Activated CD4-positive, alpha-beta T cell treated with anti-CD3 and anti-CD28 coated beads for 36 hours (primary cell): ENCODE measurements at regions not wholly inside any gene's neighbourhood (a gene's known extent, or its start where the extent isn't known, plus 50 kb on each side); places are given as distances from the start of the nearest gene placed in this dataset.

ENCODE experiments used
- ATAC-seq: fragments of 200-7000 bp; cut with Tn5 transposase; one replicate; pipeline ENCODE4 v1.10.0; 2021; ENCODE audit warnings: mild to moderate bottlenecking, moderate library complexity
- CTCF ChIA-PET: fragments of 350-600 bp; sonication (Branson Sonifier 250); formaldehyde crosslinking; loops from one replicate; lab custom pipeline; 2021; ENCODE audit warnings: antibody characterized with exemption; lab: Charles Lee
- POLR2A ChIA-PET: fragments of 350-600 bp; sonication (Branson Sonifier 250); formaldehyde crosslinking; loops from one replicate; lab custom pipeline; 2021; ENCODE audit warnings: antibody characterized with exemption, inconsistent platforms; lab: Charles Lee
- DNase-seq: peaks from one replicate; pipeline ENCODE4 v3.0.0-alpha.2; 2020
- H3K27ac Mint-ChIP-seq: one replicate; pipeline ENCODE4 v1.8.0; 2021; ENCODE audit warnings: mixed read lengths
- H3K27me3 Mint-ChIP-seq: one replicate; pipeline ENCODE4 v1.8.0; 2021; ENCODE audit warnings: mixed read lengths
- H3K36me3 Mint-ChIP-seq: one replicate; pipeline ENCODE4 v1.8.0; 2021; ENCODE audit warnings: low read depth, mixed read lengths
- H3K4me1 Mint-ChIP-seq: one replicate; pipeline ENCODE4 v1.8.0; 2021; ENCODE audit warnings: mixed read lengths
- H3K4me3 Mint-ChIP-seq: one replicate; pipeline ENCODE4 v1.8.0; 2021; ENCODE audit warnings: mild to moderate bottlenecking, moderate library complexity, mixed read lengths
- H3K9me3 Mint-ChIP-seq: one replicate; pipeline ENCODE4 v1.8.0; 2021; ENCODE audit warnings: low read depth, mixed read lengths
- intact Hi-C, 2 experiments: fragments of 100-400 bp; cut with DNase I in 1 of 2; cut with micrococcal nuclease in 1 of 2; formaldehyde crosslinking; loops; one replicate each; pipeline versions ENCODE4 v1.14.2 to v1.15.1; 2022 to 2024; cut with DNase I, micrococcal nuclease

DNA sequence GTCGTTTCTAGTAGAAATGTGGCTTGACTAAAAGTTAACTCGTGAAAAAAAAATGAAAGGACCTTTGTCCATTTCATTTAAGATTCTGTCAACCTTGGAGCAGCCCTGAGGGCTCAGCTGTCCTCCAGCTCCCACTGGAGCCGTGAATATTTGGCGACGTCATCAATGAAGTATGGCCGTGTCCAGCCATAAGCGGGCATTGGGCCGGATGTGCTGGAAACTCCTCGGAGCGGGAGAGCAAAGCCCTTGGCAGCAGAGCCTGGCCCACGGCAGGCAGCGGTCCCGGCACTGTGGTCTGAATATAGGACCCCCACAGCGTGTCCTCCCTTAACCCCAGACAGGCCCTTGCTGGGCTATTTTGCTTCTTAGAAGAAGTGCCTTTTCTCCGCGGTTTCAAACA is 50.0 kb downstream of the JAKMIP3 start:
- H3K36me3 Mint-ChIP-seq, result no peaks in the 10 kb centered on the region
- ChIA-PET CTCF (no interaction called here), POLR2A (no interaction called here)
- intact Hi-C loops, result loop anchor here in 1 of 2 experiments (10.0 kb wide), 1 partner anchor 609 kb away; no protein-coding TSS in a partner anchor
- H3K4me1 Mint-ChIP-seq, result no peaks in the 10 kb centered on the region
- ATAC-seq (no peak), DNase-seq (no peak)
- H3K27me3 Mint-ChIP-seq, result no peaks in the 10 kb centered on the region
- no peak overlapping the region for H3K27ac Mint-ChIP-seq
- H3K4me3 Mint-ChIP-seq, result no peak overlapping the region
- H3K9me3 Mint-ChIP-seq, result no peaks in the 10 kb centered on the region

GRCh38 chr10:132117146-132117545 is 51.4 kb downstream of the JAKMIP3 start:
- H3K36me3 Mint-ChIP-seq, result no peaks in the 10 kb centered on the region
- H3K27me3 Mint-ChIP-seq, result no peaks in the 10 kb centered on the region
- ATAC-seq, result no peak
- intact Hi-C loops, result loop anchor here in 1 of 2 experiments (10.0 kb wide), 1 partner anchor 608 kb away; no protein-coding TSS in a partner anchor
- POLR2A ChIA-PET, result interaction anchor here (0.7 kb wide), 2 partner anchors 182 to 549 kb away, joined by 3 read pairs; no protein-coding TSS in a partner anchor
- H3K27ac Mint-ChIP-seq, result no peak overlapping the region
- no peak overlapping the region for H3K4me3 Mint-ChIP-seq
- CTCF ChIA-PET, result no interaction called here
- H3K9me3 Mint-ChIP-seq, result no peaks in the 10 kb centered on the region
- DNase-seq, result no peak
- no peaks in the 10 kb centered on the region for H3K4me1 Mint-ChIP-seq

GRCh38 chr10:132117636-132118190 is 52.0 kb downstream of the JAKMIP3 start:
- Mint-ChIP-seq H3K4me1 (no peaks in the 10 kb centered on the region), H3K36me3 (no peaks in the 10 kb centered on the region), H3K4me3 (no peak overlapping the region), H3K27ac (no peak overlapping the region), H3K9me3 (no peaks in the 10 kb centered on the region), H3K27me3 (no peaks in the 10 kb centered on the region)
- DNase-seq, result no peak
- intact Hi-C loops, result loop anchor here in 1 of 2 experiments (10.0 kb wide), 1 partner anchor 607 kb away; no protein-coding TSS in a partner anchor
- CTCF ChIA-PET, result interaction anchor here (0.5 kb wide), 1 partner anchor 232 kb away, joined by 3 read pairs; no protein-coding TSS in a partner anchor
- ATAC-seq, result no peak
- POLR2A ChIA-PET, result interaction anchor here (0.7 kb wide), 1 partner anchor 550 kb away, joined by 3 read pairs; no protein-coding TSS in a partner anchor

DNA sequence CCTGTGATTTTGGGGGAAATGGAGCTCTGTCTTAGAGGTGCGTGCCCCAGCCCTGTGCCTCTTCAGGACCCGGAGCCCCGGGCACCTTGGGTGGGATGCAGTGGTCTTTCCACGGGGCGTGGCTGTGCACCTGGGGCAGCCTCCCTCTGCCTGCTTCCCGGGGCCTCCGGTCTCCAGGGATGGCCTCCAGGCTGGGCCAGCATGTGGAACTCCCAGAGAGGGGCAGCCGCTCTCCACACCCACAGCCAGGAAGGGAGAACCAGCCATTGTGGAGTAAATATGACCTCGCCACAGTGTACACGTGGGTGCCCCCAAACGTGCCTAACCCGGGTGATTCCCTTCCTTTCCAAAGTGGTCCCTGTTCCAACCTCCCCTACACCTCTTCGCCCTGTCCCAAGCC is 52.6 kb downstream of the JAKMIP3 start:
- H3K4me3 Mint-ChIP-seq, result no peak overlapping the region
- CTCF ChIA-PET, result interaction anchor here (0.5 to 0.6 kb wide), 2 partner anchors 232 to 241 kb away, joined by 3 read pairs; no protein-coding TSS in a partner anchor
- H3K27ac Mint-ChIP-seq, result no peak overlapping the region
- no peak for DNase-seq
- POLR2A ChIA-PET, result no interaction called here
- H3K4me1 Mint-ChIP-seq, result no peaks in the 10 kb centered on the region
- intact Hi-C loops, result loop anchor here in 1 of 2 experiments (10.0 kb wide), 1 partner anchor 606 kb away; no protein-coding TSS in a partner anchor
- H3K36me3 Mint-ChIP-seq, result no peaks in the 10 kb centered on the region
- H3K9me3 Mint-ChIP-seq, result no peaks in the 10 kb centered on the region
- no peak for ATAC-seq
- H3K27me3 Mint-ChIP-seq, result no peaks in the 10 kb centered on the region

GRCh38 chr10:132120200-132120599 is 54.5 kb downstream of the JAKMIP3 start:
- no peaks in the 10 kb centered on the region for H3K4me1 Mint-ChIP-seq
- H3K9me3 Mint-ChIP-seq, result no peaks in the 10 kb centered on the region
- POLR2A ChIA-PET, result no interaction called here
- ATAC-seq (no peak), DNase-seq (no peak)
- CTCF ChIA-PET, result interaction anchor here (0.6 kb wide), 1 partner anchor 11 kb away, joined by 3 read pairs; no protein-coding TSS in a partner anchor
- H3K27ac Mint-ChIP-seq, result no peak overlapping the region
- intact Hi-C loops, result no loop called here
- no peaks in the 10 kb centered on the region for H3K27me3 Mint-ChIP-seq
- no peak overlapping the region for H3K4me3 Mint-ChIP-seq
- no peaks in the 10 kb centered on the region for H3K36me3 Mint-ChIP-seq

GRCh38 chr10:132120734-132121510 is 55.2 kb downstream of the JAKMIP3 start:
- ChIA-PET CTCF (interaction anchor here (0.5 to 0.6 kb wide), 2 partner anchors 9 to 12 kb away, joined by 3 read pairs; no protein-coding TSS in a partner anchor), POLR2A (no interaction called here)
- Mint-ChIP-seq H3K9me3 (no peaks in the 10 kb centered on the region), H3K4me1 (no peaks in the 10 kb centered on the region), H3K36me3 (no peaks in the 10 kb centered on the region), H3K4me3 (no peak overlapping the region), H3K27me3 (no peaks in the 10 kb centered on the region), H3K27ac (no peak overlapping the region)
- DNase-seq (no peak), ATAC-seq (no peak)
- intact Hi-C loops, result no loop called here

GRCh38 chr10:132121511-132121830 is 55.7 kb downstream of the JAKMIP3 start:
- Mint-ChIP-seq H3K27me3 (no peaks in the 10 kb centered on the region), H3K27ac (no peak overlapping the region), H3K4me3 (no peak overlapping the region), H3K4me1 (no peaks in the 10 kb centered on the region), H3K36me3 (no peaks in the 10 kb centered on the region), H3K9me3 (no peaks in the 10 kb centered on the region)
- intact Hi-C loops, result no loop called here
- no peak for ATAC-seq
- DNase-seq, result no peak
- ChIA-PET POLR2A (no interaction called here), CTCF (no interaction called here)

DNA sequence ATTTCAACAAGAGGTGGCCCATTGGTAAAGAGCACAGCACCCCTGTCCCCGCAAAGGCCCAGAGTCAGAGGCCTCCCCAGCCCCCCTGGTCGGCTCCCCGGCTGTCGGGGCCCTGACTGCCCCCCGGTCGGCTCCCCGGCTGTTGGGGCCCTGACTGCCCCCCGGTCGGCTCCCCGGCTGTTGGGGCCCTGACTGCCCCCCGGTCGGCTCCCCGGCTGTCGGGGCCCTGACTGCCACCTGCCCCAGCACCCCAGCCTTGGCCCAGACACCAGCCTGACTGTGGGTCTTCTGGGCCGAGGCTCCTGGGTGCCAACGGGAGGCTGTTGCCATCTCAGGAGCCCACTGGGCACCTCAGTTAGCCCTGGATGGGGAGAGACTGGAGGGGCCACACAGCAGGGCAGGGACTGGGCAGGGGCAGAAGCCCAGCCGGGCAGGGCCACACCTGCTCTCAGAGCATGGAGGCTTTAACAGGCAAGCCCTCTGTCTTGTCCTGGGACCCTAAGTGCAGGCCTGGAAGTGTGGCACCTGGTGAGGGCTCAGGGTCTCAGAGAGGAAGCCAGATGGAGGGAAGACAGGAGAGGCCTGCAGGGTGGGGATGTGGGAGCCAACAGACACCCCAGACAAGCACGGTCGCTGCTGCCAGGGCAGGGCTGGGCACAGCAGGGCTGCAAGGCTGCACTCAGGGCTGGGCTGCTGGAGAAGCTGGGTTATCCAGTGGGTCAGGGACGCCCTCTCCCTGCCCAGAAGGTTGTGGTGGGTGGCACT is 56.5 kb downstream of the JAKMIP3 start:
- ATAC-seq, result no peak
- Mint-ChIP-seq H3K9me3 (no peaks in the 10 kb centered on the region), H3K4me1 (no peaks in the 10 kb centered on the region), H3K27me3 (no peaks in the 10 kb centered on the region), H3K27ac (no peak overlapping the region), H3K36me3 (no peaks in the 10 kb centered on the region), H3K4me3 (no peak overlapping the region)
- CTCF ChIA-PET, result no interaction called here
- no peak for DNase-seq
- POLR2A ChIA-PET, result no interaction called here
- intact Hi-C loops, result no loop called here

DNA sequence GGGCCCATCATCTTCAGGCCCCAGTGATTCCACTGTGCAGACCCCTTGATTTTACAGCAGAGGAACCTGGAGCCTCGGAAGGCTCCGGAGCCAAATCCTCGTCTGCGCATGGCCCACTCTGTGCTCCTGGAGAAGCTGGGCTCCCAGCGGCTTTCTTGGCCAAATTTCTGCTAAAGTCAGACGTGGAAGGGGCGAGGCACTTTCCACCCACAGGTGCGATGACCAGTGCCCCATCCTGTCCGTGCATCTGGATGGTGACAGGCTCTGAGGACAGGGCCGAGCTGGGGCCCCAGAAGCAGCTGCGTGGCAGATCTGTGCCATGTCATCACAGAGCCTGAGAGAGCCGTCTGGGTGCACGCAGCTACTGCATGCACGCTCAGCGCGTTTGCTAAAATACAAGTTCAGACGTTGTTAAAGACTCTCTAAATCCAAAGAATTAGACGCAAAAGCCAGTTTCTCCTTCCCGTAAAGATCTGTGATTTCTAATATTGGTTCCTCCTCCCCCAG is 57.2 kb downstream of the JAKMIP3 start:
- H3K4me3 Mint-ChIP-seq, result no peak overlapping the region
- no peak overlapping the region for H3K27ac Mint-ChIP-seq
- POLR2A ChIA-PET, result no interaction called here
- H3K9me3 Mint-ChIP-seq, result peaks cover 1% of the 10 kb centered on the region
- intact Hi-C loops, result no loop called here
- H3K27me3 Mint-ChIP-seq, result no peaks in the 10 kb centered on the region
- no peaks in the 10 kb centered on the region for H3K36me3 Mint-ChIP-seq
- CTCF ChIA-PET, result no interaction called here
- DNase-seq, result no peak
- ATAC-seq, result no peak
- H3K4me1 Mint-ChIP-seq, result no peaks in the 10 kb centered on the region

- intact Hi-C loops, result no loop called here
- ChIA-PET POLR2A (no interaction called here), CTCF (no interaction called here)
- Mint-ChIP-seq H3K9me3 (peaks cover 2% of the 10 kb centered on the region), H3K4me3 (no peak overlapping the region), H3K27me3 (no peaks in the 10 kb centered on the region), H3K27ac (no peak overlapping the region), H3K36me3 (no peaks in the 10 kb centered on the region), H3K4me1 (no peaks in the 10 kb centered on the region)
- DNase-seq, result no peak
- no peak for ATAC-seq
Measured at GRCh38 chr10:132123606-132124005, 57.9 kb downstream of the JAKMIP3 start.

DNA sequence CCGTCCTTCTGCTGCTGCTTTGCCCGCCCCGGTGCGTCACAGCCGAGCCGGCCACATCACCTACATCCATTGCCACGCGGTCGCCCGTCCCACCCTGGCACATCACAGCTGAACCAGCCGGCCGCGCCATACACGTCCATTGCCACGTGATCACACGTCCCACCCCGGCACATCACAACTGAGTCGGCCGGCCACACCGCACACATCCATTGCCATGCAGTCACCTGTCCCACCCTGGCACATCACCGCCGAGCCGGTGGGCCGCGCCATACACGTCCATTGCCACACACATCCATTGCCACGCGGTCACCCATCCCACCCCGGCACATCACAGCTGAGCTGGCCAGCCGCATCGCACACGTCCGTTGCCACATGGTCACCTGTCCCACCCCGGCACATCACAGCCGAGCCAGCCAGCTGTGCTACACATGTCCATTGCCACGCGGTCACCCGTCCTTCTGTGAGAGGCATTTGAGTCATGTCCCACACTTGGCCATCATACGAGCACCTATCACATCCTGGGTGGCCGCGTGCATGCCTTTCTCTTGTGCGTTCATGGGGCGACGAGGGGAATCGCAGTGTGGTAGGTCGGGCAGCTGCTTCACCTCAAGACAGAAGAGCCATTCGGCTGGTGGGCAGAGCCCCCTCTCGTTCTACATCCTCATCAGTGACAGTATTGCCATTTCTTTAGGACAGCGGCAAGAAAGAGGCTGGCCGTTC is 58.6 kb downstream of the JAKMIP3 start:
- Mint-ChIP-seq H3K9me3 (peaks cover 6% of the 10 kb centered on the region), H3K36me3 (no peaks in the 10 kb centered on the region), H3K27me3 (no peaks in the 10 kb centered on the region), H3K27ac (no peak overlapping the region), H3K4me3 (no peak overlapping the region), H3K4me1 (no peaks in the 10 kb centered on the region)
- ChIA-PET POLR2A (no interaction called here), CTCF (no interaction called here)
- intact Hi-C loops, result no loop called here
- DNase-seq (no peak), ATAC-seq (no peak)
